Adrenal gland (tissue), 9 donors: ENCODE measurements at regions not wholly inside any gene's neighbourhood (a gene's known extent, or its start where the extent isn't known, plus 50 kb on each side); places are given as distances from the start of the nearest gene placed in this dataset.

Experiments
- DNase-seq, 7 donors: peaks; one replicate each; pipeline ENCODE4 v3.0.0-alpha.2; 2019 to 2020
- H3K27ac ChIP-seq, 5 donors: fragments of 200-600 bp; sonication (generic) in 4 of 5; 1 replicate in 3 of 5; 2 replicates in 2 of 5; pipeline versions ENCODE4 v1.5.1 to v1.8.0; 2016 to 2020; ENCODE audit warnings: mild to moderate bottlenecking in 1 of 5
- H3K27me3 ChIP-seq: fragments of 200-600 bp; 2 replicates; pipeline ENCODE4 v1.8.0; 2021
- H3K36me3 ChIP-seq, 2 donors: fragments of 200-600 bp; replicated peaks in 1 of 2; 1 replicate in 1 of 2; 2 replicates in 1 of 2; pipeline versions ENCODE4 v1.5.1 to v1.8.0; 2018 to 2022
- H3K4me1 ChIP-seq, 2 donors: fragments of 200-600 bp; replicated peaks in 1 of 2; 1 replicate in 1 of 2; 2 replicates in 1 of 2; pipeline versions ENCODE4 v1.5.1 to v1.8.0; 2018 to 2021
- H3K4me3 ChIP-seq, 4 donors: fragments of 200-600 bp; sonication (generic) in 3 of 4; one replicate each; pipeline ENCODE4 v1.5.1; 2016 to 2018
- H3K9me3 ChIP-seq, 3 donors: fragments of 200-600 bp; sonication (generic) in 1 of 3; replicated peaks in 1 of 3; 1 replicate in 2 of 3; 2 replicates in 1 of 3; pipeline versions ENCODE4 v1.5.1 to v1.8.0; 2016 to 2021
- CTCF ChIP-seq, 6 experiments: fragments of 450-650 bp in 4 of 6; fragments of 200-600 bp in 2 of 6; sonication (generic) in 1 of 6; IDR thresholded peaks; 1 replicate in 5 of 6; 2 replicates in 1 of 6; pipeline versions ENCODE4 v1.5.1 to v1.8.0; 2016 to 2021; ENCODE audit warnings: antibody characterized with exemption in 6 of 6, mild to moderate bottlenecking in 2 of 6, moderate library complexity in 1 of 6
- POLR2A ChIP-seq, 2 donors: fragments of 450-650 bp; IDR thresholded peaks; one replicate each; pipeline ENCODE4 v1.6.1; 2017; ENCODE audit warnings: antibody characterized with exemption in 2 of 2, mild to moderate bottlenecking in 2 of 2, moderate library complexity in 1 of 2
- WGBS, 4 donors: extraction: QIAGEN DNeasy Blood & Tissue Kit in 2 of 4; methylation state at CpG; one replicate each; pipeline versions ENCODE4 v1.1.5 to v1.1.7; 2013 to 2017; 5-methylcytosine and 5-hydroxymethylcytosine counted together
- intact Hi-C, 2 donors: fragments of 100-400 bp; cut with DNase I; formaldehyde crosslinking; loops; one replicate each; pipeline versions ENCODE4 v1.14.1 to v1.15.0; 2022 to 2023
- donor health status: healthy with polysubstance abuse.
- donor health status: Bipolar disorder and iron deficiency.
- donor health status: DM: yes; HTN: yes; CAD: no.
- donor health status: DM: no; HTN: no; CAD: no.
- donor health status: DM: no; HTN: no; CAD: no.

- no peak for DNase-seq
- no peak overlapping the region for H3K4me3 ChIP-seq
These were observed 282.9 kb downstream of the DCAF12L2 start for GRCh38 chrX:125883169-125883568.

GRCh38 chrX:125894947-125895346, 271.1 kb downstream of the DCAF12L2 start:
- H3K4me1 ChIP-seq, result no peaks in the 10 kb centered on the region
- WGBS, 4 donors, result 61 to 73% (median 63%) methylated on average over 2 to 4 of the region's 4 CpGs
- no peak overlapping the region for H3K4me3 ChIP-seq
- TF ChIP-seq CTCF (IDR thresholded peaks at IDR 0.05) (no peak), POLR2A (IDR thresholded peaks at IDR 0.05) (no peak)
- no peaks in the 10 kb centered on the region for H3K36me3 ChIP-seq
- no peak for DNase-seq
- H3K9me3 ChIP-seq, result no peaks in the 10 kb centered on the region
- intact Hi-C loops, result no loop called here
- no peaks in the 10 kb centered on the region for H3K27me3 ChIP-seq
- H3K27ac ChIP-seq, result no peak overlapping the region

More at GRCh38 chrX:125883169-125883568, 282.9 kb downstream of the DCAF12L2 start:
- Histone ChIP-seq H3K4me1 (no peaks in the 10 kb centered on the region), H3K36me3 (no peaks in the 10 kb centered on the region), H3K27me3 (no peaks in the 10 kb centered on the region), H3K9me3 (no peaks in the 10 kb centered on the region), H3K27ac (no peak overlapping the region)
- intact Hi-C loops, result no loop called here
- TF ChIP-seq CTCF (IDR thresholded peaks at IDR 0.05) (no peak), POLR2A (IDR thresholded peaks at IDR 0.05) (no peak)
- 54 to 87% (median 69%) methylated on average over 2 of the region's 2 CpGs for WGBS, 4 donors

GRCh38 chrX:125895518-125895917, 270.6 kb downstream of the DCAF12L2 start:
- Histone ChIP-seq H3K27me3 (no peaks in the 10 kb centered on the region), H3K27ac (no peak overlapping the region), H3K9me3 (no peaks in the 10 kb centered on the region), H3K4me3 (no peak overlapping the region), H3K4me1 (no peaks in the 10 kb centered on the region), H3K36me3 (no peaks in the 10 kb centered on the region)
- intact Hi-C loops, result no loop called here
- TF ChIP-seq CTCF (IDR thresholded peaks at IDR 0.05) (no peak), POLR2A (IDR thresholded peaks at IDR 0.05) (no peak)
- DNase-seq, result no peak
- WGBS, 4 donors, result 67 to 100% (median 74%) methylated on average over 1 to 3 of the region's 3 CpGs

GRCh38 chrX:125926295-125926694, 239.8 kb downstream of the DCAF12L2 start:
- DNase-seq, result no peak
- Histone ChIP-seq H3K4me3 (no peak overlapping the region), H3K4me1 (no peaks in the 10 kb centered on the region), H3K9me3 (no peaks in the 10 kb centered on the region), H3K27ac (no peak overlapping the region), H3K36me3 (no peaks in the 10 kb centered on the region), H3K27me3 (no peaks in the 10 kb centered on the region)
- 84 to 93% (median 87%) methylated on average over 4 of the region's 4 CpGs for WGBS, 4 donors
- TF ChIP-seq CTCF (IDR thresholded peaks at IDR 0.05) (no peak), POLR2A (IDR thresholded peaks at IDR 0.05) (no peak)
- intact Hi-C loops, result no loop called here
